ENCODE measurements at regions not wholly inside any gene's neighbourhood (a gene's known extent, or its start where the extent isn't known, plus 50 kb on each side); places are given as distances from the start of the nearest gene placed in this dataset.

DNA sequence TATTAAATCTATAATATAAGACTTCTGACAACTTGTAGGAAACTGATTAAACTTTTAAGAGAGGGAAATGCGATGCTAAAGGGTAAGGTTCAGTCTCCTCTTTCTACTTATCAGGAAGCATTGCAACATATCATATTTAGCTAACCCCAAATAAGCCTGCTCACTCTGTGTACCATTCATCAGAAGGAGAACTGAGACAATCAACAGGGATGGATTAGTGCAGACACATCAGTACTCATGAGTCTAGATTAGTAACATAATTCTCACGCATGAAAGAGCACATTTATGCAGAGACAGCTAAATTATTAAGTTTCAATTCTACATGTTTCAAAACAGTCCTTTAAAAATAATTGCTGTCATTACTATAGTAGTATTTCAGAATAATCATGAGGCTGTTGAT, 354.2 kb upstream of the ZWINT start:
- no peak for ATAC-seq
- TF ChIP-seq ZFP30 (CRISPR knock-in tag; IDR thresholded peaks at IDR 0.05) (no peak), ESRRG (CRISPR knock-in tag; IDR thresholded peaks at IDR 0.05) (no peak), ZNF70 (CRISPR knock-in tag; IDR thresholded peaks at IDR 0.05) (no peak), SNAI2 (CRISPR knock-in tag; IDR thresholded peaks at IDR 0.05) (no peak), TCF4 (CRISPR knock-in tag; IDR thresholded peaks at IDR 0.05; ENCODE audit: borderline replicate concordance) (no peak), PPARA (CRISPR knock-in tag; IDR thresholded peaks at IDR 0.05; ENCODE audit: borderline replicate concordance) (no peak), ZC3H10 (CRISPR knock-in tag; IDR thresholded peaks at IDR 0.05) (no peak), ARNTL (CRISPR knock-in tag; IDR thresholded peaks at IDR 0.05; ENCODE audit: borderline replicate concordance, low read depth) (no peak), CSDC2 (CRISPR knock-in tag; IDR thresholded peaks at IDR 0.05) (no peak), OSR1 (CRISPR knock-in tag; IDR thresholded peaks at IDR 0.05) (no peak), GLIS3 (CRISPR knock-in tag; IDR thresholded peaks at IDR 0.05) (no peak)
- TF ChIP-seq, protein P1, sequence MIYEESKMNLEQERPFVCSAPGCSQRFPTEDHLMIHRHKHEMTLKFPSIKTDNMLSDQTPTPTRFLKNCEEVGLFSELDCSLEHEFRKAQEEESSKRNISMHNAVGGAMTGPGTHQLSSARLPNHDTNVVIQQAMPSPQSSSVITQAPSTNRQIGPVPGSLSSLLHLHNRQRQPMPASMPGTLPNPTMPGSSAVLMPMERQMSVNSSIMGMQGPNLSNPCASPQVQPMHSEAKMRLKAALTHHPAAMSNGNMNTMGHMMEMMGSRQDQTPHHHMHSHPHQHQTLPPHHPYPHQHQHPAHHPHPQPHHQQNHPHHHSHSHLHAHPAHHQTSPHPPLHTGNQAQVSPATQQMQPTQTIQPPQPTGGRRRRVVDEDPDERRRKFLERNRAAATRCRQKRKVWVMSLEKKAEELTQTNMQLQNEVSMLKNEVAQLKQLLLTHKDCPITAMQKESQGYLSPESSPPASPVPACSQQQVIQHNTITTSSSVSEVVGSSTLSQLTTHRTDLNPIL (CRISPR knock-in tag; IDR thresholded peaks at IDR 0.05; ENCODE audit: low read depth) = no peak
- TF ChIP-seq, protein P2, sequence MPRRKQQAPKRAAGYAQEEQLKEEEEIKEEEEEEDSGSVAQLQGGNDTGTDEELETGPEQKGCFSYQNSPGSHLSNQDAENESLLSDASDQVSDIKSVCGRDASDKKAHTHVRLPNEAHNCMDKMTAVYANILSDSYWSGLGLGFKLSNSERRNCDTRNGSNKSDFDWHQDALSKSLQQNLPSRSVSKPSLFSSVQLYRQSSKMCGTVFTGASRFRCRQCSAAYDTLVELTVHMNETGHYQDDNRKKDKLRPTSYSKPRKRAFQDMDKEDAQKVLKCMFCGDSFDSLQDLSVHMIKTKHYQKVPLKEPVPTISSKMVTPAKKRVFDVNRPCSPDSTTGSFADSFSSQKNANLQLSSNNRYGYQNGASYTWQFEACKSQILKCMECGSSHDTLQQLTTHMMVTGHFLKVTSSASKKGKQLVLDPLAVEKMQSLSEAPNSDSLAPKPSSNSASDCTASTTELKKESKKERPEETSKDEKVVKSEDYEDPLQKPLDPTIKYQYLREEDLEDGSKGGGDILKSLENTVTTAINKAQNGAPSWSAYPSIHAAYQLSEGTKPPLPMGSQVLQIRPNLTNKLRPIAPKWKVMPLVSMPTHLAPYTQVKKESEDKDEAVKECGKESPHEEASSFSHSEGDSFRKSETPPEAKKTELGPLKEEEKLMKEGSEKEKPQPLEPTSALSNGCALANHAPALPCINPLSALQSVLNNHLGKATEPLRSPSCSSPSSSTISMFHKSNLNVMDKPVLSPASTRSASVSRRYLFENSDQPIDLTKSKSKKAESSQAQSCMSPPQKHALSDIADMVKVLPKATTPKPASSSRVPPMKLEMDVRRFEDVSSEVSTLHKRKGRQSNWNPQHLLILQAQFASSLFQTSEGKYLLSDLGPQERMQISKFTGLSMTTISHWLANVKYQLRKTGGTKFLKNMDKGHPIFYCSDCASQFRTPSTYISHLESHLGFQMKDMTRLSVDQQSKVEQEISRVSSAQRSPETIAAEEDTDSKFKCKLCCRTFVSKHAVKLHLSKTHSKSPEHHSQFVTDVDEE (CRISPR knock-in tag; IDR thresholded peaks at IDR 0.05) = no peak
- TF ChIP-seq, protein P3, sequence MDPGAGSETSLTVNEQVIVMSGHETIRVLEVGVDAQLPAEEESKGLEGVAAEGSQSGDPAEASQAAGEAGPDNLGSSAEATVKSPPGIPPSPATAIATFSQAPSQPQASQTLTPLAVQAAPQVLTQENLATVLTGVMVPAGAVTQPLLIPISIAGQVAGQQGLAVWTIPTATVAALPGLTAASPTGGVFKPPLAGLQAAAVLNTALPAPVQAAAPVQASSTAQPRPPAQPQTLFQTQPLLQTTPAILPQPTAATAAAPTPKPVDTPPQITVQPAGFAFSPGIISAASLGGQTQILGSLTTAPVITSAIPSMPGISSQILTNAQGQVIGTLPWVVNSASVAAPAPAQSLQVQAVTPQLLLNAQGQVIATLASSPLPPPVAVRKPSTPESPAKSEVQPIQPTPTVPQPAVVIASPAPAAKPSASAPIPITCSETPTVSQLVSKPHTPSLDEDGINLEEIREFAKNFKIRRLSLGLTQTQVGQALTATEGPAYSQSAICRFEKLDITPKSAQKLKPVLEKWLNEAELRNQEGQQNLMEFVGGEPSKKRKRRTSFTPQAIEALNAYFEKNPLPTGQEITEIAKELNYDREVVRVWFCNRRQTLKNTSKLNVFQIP (CRISPR knock-in tag; IDR thresholded peaks at IDR 0.05; ENCODE audit: borderline replicate concordance, low read depth) = no peak
- TF ChIP-seq, protein P4, sequence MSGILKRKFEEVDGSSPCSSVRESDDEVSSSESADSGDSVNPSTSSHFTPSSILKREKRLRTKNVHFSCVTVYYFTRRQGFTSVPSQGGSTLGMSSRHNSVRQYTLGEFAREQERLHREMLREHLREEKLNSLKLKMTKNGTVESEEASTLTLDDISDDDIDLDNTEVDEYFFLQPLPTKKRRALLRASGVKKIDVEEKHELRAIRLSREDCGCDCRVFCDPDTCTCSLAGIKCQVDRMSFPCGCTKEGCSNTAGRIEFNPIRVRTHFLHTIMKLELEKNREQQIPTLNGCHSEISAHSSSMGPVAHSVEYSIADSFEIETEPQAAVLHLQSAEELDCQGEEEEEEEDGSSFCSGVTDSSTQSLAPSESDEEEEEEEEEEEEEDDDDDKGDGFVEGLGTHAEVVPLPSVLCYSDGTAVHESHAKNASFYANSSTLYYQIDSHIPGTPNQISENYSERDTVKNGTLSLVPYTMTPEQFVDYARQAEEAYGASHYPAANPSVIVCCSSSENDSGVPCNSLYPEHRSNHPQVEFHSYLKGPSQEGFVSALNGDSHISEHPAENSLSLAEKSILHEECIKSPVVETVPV (CRISPR knock-in tag; IDR thresholded peaks at IDR 0.05) = no peak

DNA sequence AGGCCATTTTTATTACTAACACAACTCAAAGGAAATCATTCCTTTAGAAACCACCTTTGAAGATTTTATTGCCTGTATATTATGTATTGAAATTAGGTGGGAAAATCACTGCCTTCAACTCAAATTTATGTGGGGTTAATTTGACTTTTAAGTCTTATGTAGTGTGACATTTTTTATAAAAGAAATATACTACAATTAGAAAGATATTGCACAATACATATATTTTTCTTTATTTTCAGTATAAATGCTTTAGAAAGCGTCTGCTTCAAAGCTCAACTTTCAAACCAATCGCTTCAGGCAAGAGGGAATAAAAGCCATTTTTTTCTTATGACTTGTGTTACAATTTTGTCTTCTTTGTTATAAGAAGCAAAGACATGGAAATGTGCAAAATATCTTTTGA, 337.4 kb upstream of the ZWINT start:
- no peak for ATAC-seq

DNA sequence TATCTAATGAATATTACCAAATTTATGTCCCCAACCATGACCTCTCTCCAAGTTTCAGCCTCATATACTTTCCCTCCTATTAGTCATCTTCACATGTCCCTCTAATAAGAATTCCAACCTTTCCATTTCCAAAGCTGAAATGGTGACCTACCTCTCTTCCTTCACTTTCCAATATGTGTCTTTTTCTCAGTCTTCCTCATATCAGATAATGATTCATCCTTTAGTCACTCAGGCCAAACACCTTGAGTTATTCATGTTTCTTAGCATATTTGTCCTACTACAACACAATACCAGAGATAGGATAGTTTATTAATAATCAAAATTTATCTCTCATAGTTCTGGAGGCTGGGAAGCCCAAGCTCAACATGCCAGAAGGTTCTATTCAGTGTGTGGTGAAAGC, 318.5 kb upstream of the ZWINT start:
- no peak for ATAC-seq
- TF ChIP-seq ARNTL (CRISPR knock-in tag; IDR thresholded peaks at IDR 0.05; ENCODE audit: borderline replicate concordance, low read depth) (no peak), BACH2 (CRISPR knock-in tag; IDR thresholded peaks at IDR 0.05; ENCODE audit: borderline replicate concordance) (no peak), ZNF565 (CRISPR knock-in tag; conservative IDR thresholded peaks at IDR 0.05; ENCODE audit: low read depth) (no peak), TOX (CRISPR knock-in tag; IDR thresholded peaks at IDR 0.05; ENCODE audit: borderline replicate concordance) (no peak), OSR1 (CRISPR knock-in tag; IDR thresholded peaks at IDR 0.05) (no peak), ISL1 (CRISPR knock-in tag; IDR thresholded peaks at IDR 0.05) (no peak), ESRRG (CRISPR knock-in tag; IDR thresholded peaks at IDR 0.05) (no peak), SNAI2 (CRISPR knock-in tag; IDR thresholded peaks at IDR 0.05) (no peak)
- TF ChIP-seq, protein P3 (CRISPR knock-in tag; IDR thresholded peaks at IDR 0.05; ENCODE audit: borderline replicate concordance, low read depth) = no peak
- TF ChIP-seq, protein P2 (CRISPR knock-in tag; IDR thresholded peaks at IDR 0.05) = no peak
- TF ChIP-seq, protein P4 (CRISPR knock-in tag; IDR thresholded peaks at IDR 0.05) = no peak

More for the DNA sequence above, 337.4 kb upstream of the ZWINT start:
- TF ChIP-seq ARNTL (CRISPR knock-in tag; IDR thresholded peaks at IDR 0.05; ENCODE audit: borderline replicate concordance, low read depth) (no peak), GLIS3 (CRISPR knock-in tag; IDR thresholded peaks at IDR 0.05) (no peak), ZNF565 (CRISPR knock-in tag; conservative IDR thresholded peaks at IDR 0.05; ENCODE audit: low read depth) (no peak), ESRRG (CRISPR knock-in tag; IDR thresholded peaks at IDR 0.05) (no peak), CSDC2 (CRISPR knock-in tag; IDR thresholded peaks at IDR 0.05) (no peak), ISL1 (CRISPR knock-in tag; IDR thresholded peaks at IDR 0.05) (no peak), TOX (CRISPR knock-in tag; IDR thresholded peaks at IDR 0.05; ENCODE audit: borderline replicate concordance) (no peak), ZC3H10 (CRISPR knock-in tag; IDR thresholded peaks at IDR 0.05) (no peak), ZFP30 (CRISPR knock-in tag; IDR thresholded peaks at IDR 0.05) (no peak), ZFP3 (CRISPR knock-in tag; IDR thresholded peaks at IDR 0.05) (no peak), OSR1 (CRISPR knock-in tag; IDR thresholded peaks at IDR 0.05) (no peak), PPARA (CRISPR knock-in tag; IDR thresholded peaks at IDR 0.05; ENCODE audit: borderline replicate concordance) (no peak)
- TF ChIP-seq, protein P1 (CRISPR knock-in tag; IDR thresholded peaks at IDR 0.05; ENCODE audit: low read depth) = no peak
